T-helper 9 cell (primary cell): ENCODE measurements at regions not wholly inside any gene's neighbourhood (a gene's known extent, or its start where the extent isn't known, plus 50 kb on each side); places are given as distances from the start of the nearest gene placed in this dataset.

Source experiments
- DNase-seq: peaks from one replicate; pipeline ENCODE4 v3.0.0-alpha.2; 2020

- no peak for DNase-seq
These were observed 54.0 kb downstream of the C11orf91 start for GRCh38 chr11:33646629-33647028.

- no peak for DNase-seq
These were observed 54.5 kb downstream of the C11orf91 start for GRCh38 chr11:33646168-33646567.

- no peak for DNase-seq
These were observed 54.9 kb downstream of the C11orf91 start for GRCh38 chr11:33645686-33646085.

- DNase-seq, result no peak
These were observed 57.3 kb downstream of the C11orf91 start for GRCh38 chr11:33643167-33643824.

GRCh38 chr11:33642461-33643166 is 58.0 kb downstream of the C11orf91 start:
- no peak for DNase-seq

GRCh38 chr11:33640730-33641371 is 59.8 kb downstream of the C11orf91 start:
- no peak for DNase-seq

- no peak for DNase-seq
These were observed 62.0 kb downstream of the C11orf91 start for GRCh38 chr11:33638608-33639007.

- DNase-seq, result no peak
These were observed 64.5 kb downstream of the C11orf91 start for GRCh38 chr11:33636104-33636503.

- DNase-seq, result no peak
These were observed 65.5 kb downstream of the C11orf91 start for GRCh38 chr11:33635161-33635560.

GRCh38 chr11:33634291-33634834 is 66.3 kb downstream of the C11orf91 start:
- DNase-seq, result no peak

GRCh38 chr11:33633251-33634003 is 67.2 kb downstream of the C11orf91 start:
- no peak for DNase-seq

- DNase-seq, result no peak
These were observed 68.9 kb downstream of the C11orf91 start for GRCh38 chr11:33631749-33632091.

- no peak for DNase-seq
These were observed 69.5 kb downstream of the C11orf91 start for GRCh38 chr11:33630936-33631748.

- no peak for DNase-seq
These were observed 76.5 kb downstream of the C11orf91 start for GRCh38 chr11:33624083-33624482.

- DNase-seq, result no peak
These were observed 77.8 kb downstream of the C11orf91 start for GRCh38 chr11:33622806-33623205.

GRCh38 chr11:33622186-33622585 is 78.4 kb downstream of the C11orf91 start:
- DNase-seq, result no peak

- DNase-seq, result no peak
These were observed 80.0 kb downstream of the C11orf91 start for GRCh38 chr11:33620423-33621171.

GRCh38 chr11:33618956-33619355 is 81.7 kb downstream of the C11orf91 start:
- no peak for DNase-seq

GRCh38 chr11:33618351-33618710 is 82.3 kb downstream of the C11orf91 start:
- no peak for DNase-seq

GRCh38 chr11:33617672-33618350 is 82.8 kb downstream of the C11orf91 start:
- no peak for DNase-seq

GRCh38 chr11:33616552-33616951 is 84.1 kb downstream of the C11orf91 start:
- DNase-seq, result no peak
